KG1 (cell line): ENCODE measurements at regions not wholly inside any gene's neighbourhood (a gene's known extent, or its start where the extent isn't known, plus 50 kb on each side); places are given as distances from the start of the nearest gene placed in this dataset.
"Not testable (repeated sequence)": the region's sequence is repeated elsewhere in the genome, so short reads cannot be mapped to it uniquely, and the experiment has no call there.

Experiments used
- DNase-seq: peaks from one replicate; lab custom pipeline; 2025; lab: John Stamatoyannopoulos, UW

GRCh38 chr6:140669321-140669720, 1294.9 kb upstream of the CITED2 start:
- DNase-seq: no peak

DNA sequence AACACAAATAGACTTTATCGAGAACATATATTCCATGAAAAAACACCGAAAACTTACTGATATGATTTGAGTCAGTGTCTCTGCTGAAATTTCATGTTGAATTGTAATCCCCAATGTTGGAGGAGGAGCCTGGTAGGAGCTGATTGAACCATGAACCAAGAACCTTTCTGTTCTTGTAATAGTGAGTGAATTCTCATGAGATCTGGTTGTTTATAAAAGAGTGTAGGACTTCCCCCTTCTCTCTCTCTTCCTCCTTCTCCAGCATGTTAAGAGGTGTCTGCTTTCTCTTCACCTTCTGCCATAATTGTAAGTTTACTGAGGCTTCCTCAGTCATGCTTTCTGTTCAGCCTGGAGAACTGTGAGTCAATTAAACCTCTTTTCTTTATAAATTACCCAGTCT, 1289.3 kb upstream of the CITED2 start:
- no peak for DNase-seq

DNA sequence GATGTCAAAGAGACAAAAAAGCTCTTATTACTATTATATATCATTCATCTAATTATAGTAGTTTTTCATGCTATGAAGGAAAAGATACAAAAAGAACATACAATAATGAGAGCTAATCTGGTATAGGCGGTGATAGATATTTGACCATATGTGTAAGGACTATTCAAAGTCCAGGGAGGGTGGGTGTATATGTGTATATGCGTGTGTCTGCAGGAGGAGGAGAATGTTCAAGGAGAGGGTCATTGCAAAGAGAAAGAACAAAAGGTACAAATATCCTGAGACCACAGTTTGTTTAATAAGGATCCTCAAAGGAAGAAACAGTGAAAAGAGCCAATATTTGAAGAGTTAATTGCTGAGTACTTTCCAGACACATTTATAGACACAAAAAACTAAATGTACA, 1288.6 kb upstream of the CITED2 start:
- DNase-seq: no peak

DNA sequence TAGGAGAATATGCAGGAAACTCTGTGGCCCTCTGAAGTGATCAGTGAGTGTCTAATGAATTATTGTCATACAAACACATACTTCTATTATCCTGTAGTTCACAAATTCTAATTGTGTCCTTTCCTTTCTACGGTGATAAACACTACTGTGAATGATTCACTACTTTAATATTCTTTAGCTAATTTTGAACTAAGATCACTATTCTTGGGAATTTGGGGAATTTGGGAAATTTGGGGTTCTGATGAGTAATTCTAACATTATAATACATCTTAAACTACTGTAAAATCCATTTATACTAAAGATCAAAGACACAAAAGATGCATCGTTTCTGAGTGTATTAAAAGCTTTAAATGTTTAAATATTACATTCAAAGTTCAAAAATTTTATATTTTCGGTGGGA, 1287.2 kb upstream of the CITED2 start:
- no peak for DNase-seq

DNA sequence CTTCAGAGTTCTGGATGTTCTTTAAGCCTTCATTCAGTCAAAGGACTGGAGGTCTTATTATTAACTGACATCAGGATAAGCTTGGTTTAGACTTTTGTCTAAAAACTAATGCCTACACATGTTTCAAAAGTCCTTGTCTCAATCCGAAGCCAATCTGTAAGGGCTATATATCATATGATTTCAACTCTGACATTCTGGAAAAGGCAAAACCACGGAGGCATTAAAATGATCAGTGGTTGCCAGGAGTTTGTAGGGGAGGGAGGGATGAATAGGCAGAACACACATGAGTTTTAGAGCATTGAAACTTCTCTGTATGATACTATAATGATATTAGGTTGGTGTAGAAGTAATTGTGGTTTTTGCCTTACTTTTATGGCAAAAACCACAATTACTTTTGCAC, 1285.8 kb upstream of the CITED2 start:
- DNase-seq: no peak

DNA sequence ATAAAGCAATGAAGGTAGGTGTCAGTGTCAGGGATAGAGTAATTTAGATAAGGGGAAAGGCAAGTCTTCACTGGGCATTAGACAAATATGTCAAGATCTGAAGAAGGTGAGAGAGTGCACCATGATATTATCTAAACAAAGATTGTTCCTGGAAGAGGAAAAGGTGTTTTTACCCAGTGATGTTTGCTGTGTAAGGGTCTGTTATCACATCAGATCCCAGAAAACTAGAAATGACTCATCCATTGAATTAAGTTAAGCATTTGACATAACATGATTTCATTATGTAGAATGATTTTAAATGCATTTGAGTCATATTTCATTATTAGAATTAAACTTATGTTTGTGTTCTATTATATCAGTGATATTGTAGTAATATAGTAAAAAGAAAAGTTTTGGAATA, 1279.5 kb upstream of the CITED2 start:
- DNase-seq: no peak

DNA sequence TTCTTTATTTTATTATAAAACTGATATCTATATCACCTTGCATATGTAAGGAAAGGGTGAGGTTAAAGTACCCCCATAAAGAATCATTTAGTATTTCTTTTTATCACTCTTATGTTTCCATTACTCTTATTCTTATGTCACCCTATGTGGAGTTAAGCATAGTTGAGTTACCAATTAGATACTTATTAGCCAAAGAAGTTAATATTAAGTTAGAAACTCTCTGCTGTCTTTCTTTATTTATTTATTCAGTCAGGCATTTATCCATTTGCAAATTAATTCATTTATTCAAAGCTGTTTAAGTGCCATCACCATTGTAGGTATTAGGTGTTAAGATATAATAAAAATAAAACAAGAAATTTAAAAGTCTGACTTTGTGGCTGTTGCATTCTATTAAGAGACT, 1279.1 kb upstream of the CITED2 start:
- no peak for DNase-seq

DNA sequence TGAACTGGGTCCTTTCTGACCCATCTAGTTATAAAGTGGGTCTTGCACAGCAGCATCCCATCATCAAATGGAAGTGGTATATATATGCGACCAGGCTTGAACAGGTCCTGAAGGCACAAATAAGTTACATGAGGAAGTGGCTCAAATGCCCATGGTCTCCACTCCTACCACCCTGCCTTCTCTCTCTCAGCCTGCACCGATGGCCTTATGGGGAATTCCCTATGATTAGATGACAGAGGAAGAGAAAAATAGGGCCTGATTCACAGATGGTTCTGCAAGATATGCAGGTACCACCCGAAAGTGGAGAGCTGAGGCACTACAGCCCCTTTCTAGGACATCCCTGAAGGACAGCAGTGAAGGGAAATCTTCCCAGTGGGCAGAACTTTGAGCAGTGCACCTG, 1275.1 kb upstream of the CITED2 start:
- not testable (repeated sequence) for DNase-seq

DNA sequence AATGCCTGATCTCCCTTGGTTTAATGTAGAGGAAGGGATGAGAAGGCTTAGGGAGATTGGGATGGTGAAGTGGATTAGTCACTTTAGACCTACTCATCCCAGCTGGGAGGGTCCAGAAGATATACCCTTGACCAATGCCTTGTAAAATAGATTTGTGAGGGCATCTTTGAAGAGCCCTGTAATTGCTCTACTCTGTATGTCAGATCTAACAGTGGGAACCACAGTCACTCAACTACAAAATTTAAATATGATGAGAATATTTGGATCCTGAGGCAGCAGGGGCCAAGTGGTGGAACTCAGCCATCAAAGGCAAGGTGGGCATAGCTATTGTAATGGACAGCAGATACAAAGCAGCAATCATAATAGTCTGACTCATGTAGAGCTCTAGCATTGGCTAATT, 1272.9 kb upstream of the CITED2 start:
- DNase-seq: not testable (repeated sequence)

DNA sequence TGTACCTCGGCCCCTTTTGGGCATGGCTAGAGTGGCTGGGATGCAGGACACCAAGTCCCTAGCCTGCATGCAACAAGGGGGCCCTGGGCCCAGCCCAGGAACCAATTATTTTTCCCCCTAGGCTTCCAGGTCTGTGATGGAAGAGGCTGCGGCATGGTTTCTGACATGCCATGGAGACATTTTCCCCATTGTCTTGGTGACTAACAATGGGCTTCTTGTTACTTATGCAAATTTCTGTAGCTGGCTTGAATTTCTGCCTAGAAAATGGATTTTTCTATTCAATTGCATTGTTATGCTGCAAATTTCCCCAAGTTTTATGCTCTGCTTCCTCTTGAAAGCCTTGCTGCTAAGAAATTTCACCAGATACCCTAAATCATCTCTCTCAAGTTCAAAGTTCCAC, 1269.6 kb upstream of the CITED2 start:
- no peak for DNase-seq

DNA sequence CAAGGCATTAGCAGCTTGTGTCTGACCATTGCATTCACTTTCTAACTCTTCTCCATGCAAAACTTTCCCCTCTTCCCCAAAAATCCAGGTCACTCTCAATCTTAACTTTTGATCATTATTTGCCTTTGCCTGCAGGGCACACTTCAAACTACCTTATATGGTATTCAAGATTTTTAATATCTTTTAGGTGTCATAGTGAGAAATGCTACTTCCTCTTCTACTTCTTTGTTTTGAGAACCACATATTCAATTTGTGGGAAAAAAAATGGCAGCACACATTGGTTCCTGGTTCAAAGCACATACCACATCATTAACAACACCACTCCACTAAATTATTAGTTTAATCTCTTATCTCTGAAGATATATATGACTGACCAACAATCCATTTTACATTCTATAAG, 1267.0 kb upstream of the CITED2 start:
- no peak for DNase-seq

- no peak for DNase-seq
These were observed 1262.5 kb upstream of the CITED2 start for GRCh38 chr6:140636908-140637402.

- DNase-seq: no peak
These were observed 1261.9 kb upstream of the CITED2 start for GRCh38 chr6:140636271-140636907.

DNA sequence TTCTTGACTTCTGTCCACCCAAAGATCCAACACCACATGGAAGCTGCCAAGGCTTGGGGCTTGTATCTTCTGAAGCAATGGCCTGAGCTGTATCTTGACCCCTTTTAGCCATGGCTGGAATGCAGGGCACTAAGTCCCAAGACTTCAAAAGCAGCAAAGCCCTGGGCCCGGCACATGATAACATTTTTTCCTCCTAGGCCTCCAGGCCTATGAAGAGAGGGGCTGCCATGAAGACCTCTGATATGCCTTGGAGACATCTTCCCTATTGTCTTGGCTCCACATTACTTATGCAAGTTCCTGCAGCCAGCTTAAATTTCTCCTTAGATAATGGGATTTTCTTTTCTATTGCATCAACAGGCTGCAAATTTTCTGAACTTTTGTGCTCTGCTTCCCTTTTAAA, 1252.6 kb upstream of the CITED2 start:
- DNase-seq: no peak

DNA sequence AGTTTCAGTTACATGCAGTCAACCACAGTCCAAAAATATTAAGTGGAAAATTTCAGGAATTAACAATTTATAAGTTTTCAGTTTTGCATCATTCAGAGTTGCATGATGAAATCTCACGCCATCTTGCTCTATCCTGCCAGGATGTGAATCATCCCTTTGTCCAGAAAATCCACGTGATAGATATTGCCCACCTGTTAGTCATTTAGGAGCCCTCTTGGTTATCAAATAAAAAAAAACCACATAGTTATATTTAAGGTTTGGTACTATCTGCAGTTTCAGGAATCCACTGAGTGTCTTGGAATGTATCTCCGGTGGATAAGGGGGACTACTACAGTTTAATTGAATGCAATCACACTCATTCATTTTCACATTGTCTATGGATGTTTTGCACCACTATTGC, 1249.0 kb upstream of the CITED2 start:
- DNase-seq: no peak

- DNase-seq: no peak
These were observed 1246.0 kb upstream of the CITED2 start for GRCh38 chr6:140620496-140620895.

DNA sequence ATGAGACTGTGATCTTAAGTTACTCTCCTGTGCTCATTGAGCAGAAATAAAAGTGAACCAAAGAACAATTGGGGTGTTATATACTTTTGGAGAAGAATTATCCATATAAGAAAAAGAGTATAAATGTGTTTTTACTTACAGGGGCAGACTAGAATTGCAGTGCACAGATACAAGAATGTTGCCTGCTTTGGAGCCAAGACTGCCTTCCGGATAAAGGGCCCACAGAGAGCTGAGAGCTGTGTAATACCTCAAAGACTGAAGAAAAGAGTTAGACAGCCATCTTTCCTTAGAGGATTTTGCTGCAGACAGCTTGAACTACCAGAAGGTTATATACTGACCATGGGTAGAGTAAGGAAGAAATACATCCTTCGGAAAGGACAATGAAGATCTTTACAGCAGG, 1235.5 kb upstream of the CITED2 start:
- DNase-seq: no peak

- DNase-seq: no peak
These were observed 1234.9 kb upstream of the CITED2 start for GRCh38 chr6:140609321-140609720.

- DNase-seq: no peak
These were observed 1230.3 kb upstream of the CITED2 start for GRCh38 chr6:140604786-140605185.

GRCh38 chr6:140602431-140603248, 1228.2 kb upstream of the CITED2 start:
- no peak for DNase-seq

DNA sequence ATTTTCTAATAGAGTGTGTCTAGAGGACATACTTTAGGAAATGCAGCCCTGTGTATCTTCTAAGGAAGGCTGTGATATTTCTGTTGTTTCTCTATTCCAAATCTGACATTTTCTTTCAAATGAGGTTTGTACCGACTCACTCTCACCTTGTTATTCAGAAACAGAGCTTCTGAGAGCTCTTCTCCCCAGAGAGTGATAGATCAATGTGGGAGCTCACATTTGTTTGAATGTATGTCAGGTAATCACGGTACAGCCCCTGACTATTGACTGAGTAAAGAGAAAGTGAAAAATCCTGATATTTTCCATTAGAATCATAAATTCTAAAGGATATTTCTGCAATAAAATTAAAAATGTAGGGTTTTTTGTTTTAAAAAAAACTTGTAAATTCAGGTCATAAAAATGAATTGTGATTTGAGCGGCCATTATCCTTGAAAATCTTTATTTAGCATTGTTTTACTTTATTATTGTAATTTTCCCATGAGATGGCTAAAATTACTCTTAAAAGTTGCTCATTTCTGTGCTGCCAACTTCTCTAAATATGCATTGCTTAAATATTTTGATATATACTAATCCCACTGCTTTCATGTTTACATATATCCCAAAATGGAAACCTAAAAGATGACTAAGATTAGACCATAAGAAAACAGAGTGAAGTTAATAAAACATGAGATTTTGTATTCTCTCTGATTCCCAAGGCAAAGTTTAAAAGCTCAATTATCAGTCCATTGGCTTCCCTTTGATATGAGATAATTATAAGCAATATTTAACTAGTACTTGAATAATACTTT, 1226.8 kb upstream of the CITED2 start:
- no peak for DNase-seq

DNA sequence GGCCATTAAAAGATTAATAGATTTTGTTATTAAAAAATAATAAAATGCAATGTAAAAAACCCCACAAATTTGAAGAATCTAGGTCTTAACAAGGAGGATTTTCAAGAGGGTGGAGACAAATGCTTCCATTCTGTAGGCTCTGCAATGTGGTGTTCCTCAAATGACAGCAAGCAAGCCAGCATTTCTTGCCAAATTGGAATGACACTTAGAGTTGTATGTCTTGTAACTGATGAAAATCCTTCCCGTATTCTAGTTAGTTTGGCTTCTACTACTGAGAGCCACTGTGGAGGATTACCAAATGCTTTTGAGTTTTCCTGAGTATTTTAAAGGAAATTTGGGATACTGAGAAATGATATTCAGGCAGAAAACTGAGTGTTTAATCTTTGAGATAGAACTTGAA, 1225.5 kb upstream of the CITED2 start:
- no peak for DNase-seq

DNA sequence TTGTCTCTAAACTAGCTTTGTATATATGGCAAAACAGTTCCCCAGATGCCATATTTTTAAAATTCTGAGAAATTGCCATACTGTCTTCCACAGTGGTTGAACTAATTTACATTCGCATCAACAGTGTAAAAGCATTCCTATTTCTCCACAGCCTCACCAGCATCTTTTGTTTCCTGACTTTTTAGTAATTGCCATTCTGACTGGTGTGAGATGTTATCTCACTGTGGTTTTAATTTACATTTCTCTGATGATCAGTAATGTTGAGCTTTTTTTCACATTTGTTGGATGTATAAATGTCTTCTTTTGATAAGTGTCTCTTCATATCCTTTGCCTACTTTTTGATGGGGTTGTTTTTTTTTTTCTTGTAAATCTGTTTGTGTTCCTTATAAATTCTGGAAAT, 1222.7 kb upstream of the CITED2 start:
- DNase-seq: no peak
